K562 (cell line): ENCODE measurements at regions not wholly inside any gene's neighbourhood (a gene's known extent, or its start where the extent isn't known, plus 50 kb on each side); places are given as distances from the start of the nearest gene placed in this dataset.

Source experiments
- ATAC-seq: fragments of 200-7000 bp; cut with Tn5 transposase; 3 replicates; pipeline ENCODE4 v1.9.1; 2020; ENCODE audit warnings: moderate library complexity
- BruUV-seq: library from RNA; stranded (reverse); fragments of 400-500 nt; replicated peaks from 2 replicates; lab custom pipeline; 2021; lab: Mats Ljungman, UMichigan
- CTCF ChIA-PET: fragments of 300-600 bp; formaldehyde crosslinking; extraction: SDS; loops from one replicate; lab custom pipeline; 2021; ENCODE audit warnings: low intra/inter-chr PET ratio; lab: Yijun Ruan, JAX
- POLR2A ChIA-PET: fragments of 300-600, 350-650 bp; sonication (Branson Sonifier 250); formaldehyde crosslinking; extraction: SDS; loops from one replicate; lab custom pipeline; 2021; ENCODE audit warnings: antibody characterized with exemption, inconsistent platforms; lab: Yijun Ruan, JAX
- DNase-seq, 4 experiments: peaks; one replicate each; pipeline versions ENCODE4 v3.0.0 to v3.0.0-alpha.2; 2011 to 2018; ENCODE audit warnings: low spot score in 3 of 4, mixed read lengths in 3 of 4; ENCODE audit errors: extremely low read depth in 1 of 4
- FAIRE-seq: peaks from 2 replicates; lab custom pipeline; 2011; peaks lifted over from hg19 to GRCh38; lab: Jason Lieb, UNC
- H2AFZ ChIP-seq: 2 replicates; pipeline ENCODE4 v1.6.0; 2011; ENCODE audit warnings: low read depth, low read length, control low read depth, inconsistent platforms
- H3K27ac ChIP-seq: fragments of 200-600 bp; 3 replicates; pipeline ENCODE4 v1.8.0; 2011; ENCODE audit warnings: low read depth, mild to moderate bottlenecking, control low read depth, inconsistent platforms, low read length, moderate library complexity, mixed read lengths; ENCODE audit errors: extremely low read depth
- H3K27me3 ChIP-seq, 2 experiments: fragments of 300-600 bp in 1 of 2; 2 replicates in 1 of 2; 3 replicates in 1 of 2; pipeline versions ENCODE4 v1.6.0 to v1.8.0; 2011; ENCODE audit warnings: inconsistent platforms in 2 of 2, low read length in 2 of 2, mild to moderate bottlenecking in 1 of 2, mixed read lengths in 1 of 2, moderate library complexity in 1 of 2; ENCODE audit not compliant: control insufficient read depth in 2 of 2, insufficient read depth in 2 of 2
- H3K36me3 ChIP-seq: fragments of 300-600 bp; 3 replicates; pipeline ENCODE4 v1.8.0; 2011; ENCODE audit warnings: mild to moderate bottlenecking, low read length, inconsistent platforms; ENCODE audit not compliant: control insufficient read depth, insufficient read depth
- H3K4me1 ChIP-seq, 2 experiments: fragments of 200-600 bp in 1 of 2; replicated peaks in 1 of 2; 2 replicates in 1 of 2; 3 replicates in 1 of 2; pipeline versions ENCODE4 v1.5.1 to v1.8.0; 2011; ENCODE audit warnings: inconsistent platforms in 2 of 2, low read length in 2 of 2, mild to moderate bottlenecking in 1 of 2, mixed read lengths in 1 of 2, moderate library complexity in 1 of 2; ENCODE audit not compliant: control insufficient read depth in 2 of 2, insufficient read depth in 2 of 2
- H3K4me2 ChIP-seq: 2 replicates; pipeline ENCODE4 v1.6.1; 2011; ENCODE audit warnings: low read length, control low read depth, inconsistent platforms, mixed read lengths; ENCODE audit not compliant: insufficient read depth
- H3K4me3 ChIP-seq: fragments of 200-600 bp; sonication (generic), shearing (Covaris generic); 2 replicates; pipeline ENCODE4 v1.5.1; 2016; ENCODE audit warnings: control low read depth, inconsistent platforms
- H3K79me2 ChIP-seq: fragments of 200-600 bp; 3 replicates; pipeline ENCODE4 v1.8.0; 2011; ENCODE audit warnings: low read length, inconsistent platforms; ENCODE audit not compliant: control insufficient read depth, insufficient read depth
- H3K9ac ChIP-seq, 2 experiments: 2 replicates each; pipeline versions ENCODE4 v1.6.0 to v1.6.1; 2011; ENCODE audit warnings: low read depth in 2 of 2, low read length in 2 of 2, control low read depth in 1 of 2, inconsistent platforms in 1 of 2, mild to moderate bottlenecking in 1 of 2, mixed read lengths in 1 of 2; ENCODE audit not compliant: insufficient read depth in 1 of 2
- H3K9me1 ChIP-seq: one replicate; pipeline ENCODE4 v1.6.0; 2011; ENCODE audit warnings: inconsistent platforms, mild to moderate bottlenecking, low read length, moderate library complexity; ENCODE audit not compliant: control insufficient read depth, insufficient read depth
- H3K9me3 ChIP-seq: replicated peaks from 2 replicates; pipeline ENCODE4 v1.5.1; 2011; ENCODE audit warnings: low read depth, low read length, inconsistent platforms; ENCODE audit not compliant: control insufficient read depth, insufficient read depth
- H4K20me1 ChIP-seq: replicated peaks from 2 replicates; pipeline ENCODE4 v1.6.1; 2011; ENCODE audit warnings: low read length, inconsistent platforms, mixed read lengths; ENCODE audit not compliant: control insufficient read depth, insufficient read depth
- CCAR2 ChIP-seq: fragments of 200-400 bp; formaldehyde crosslinking; IDR thresholded peaks from 2 replicates; pipeline ENCODE4 v1.6.1; 2017; ENCODE audit warnings: mild to moderate bottlenecking, low read depth, low read length
- DDX20 ChIP-seq: fragments of 450-650 bp; IDR thresholded peaks from 2 replicates; pipeline ENCODE4 v1.6.1; 2016; ENCODE audit warnings: missing genetic modification characterization, low read depth, mild to moderate bottlenecking, missing compliant biosample characterization, moderate library complexity
- GTF2F1 ChIP-seq: IDR thresholded peaks from 2 replicates; pipeline ENCODE4 v1.6.1; 2011; ENCODE audit warnings: low read depth, low read length, improper control_type of control experiment
- PCBP2 ChIP-seq: fragments of 200-400 bp; formaldehyde crosslinking; IDR thresholded peaks from 2 replicates; pipeline ENCODE4 v1.6.1; 2018; ENCODE audit warnings: low read length, low read depth, mild to moderate bottlenecking, moderate library complexity; ENCODE audit not compliant: poor library complexity, severe bottlenecking
- ZC3H11A ChIP-seq: IDR thresholded peaks from 2 replicates; pipeline ENCODE4 v1.6.1; 2012; ENCODE audit warnings: low read depth, low read length, improper control_type of control experiment
- WGBS: fragments of 100-300 bp; shearing (Covaris generic); methylation state at CpG from one replicate; pipeline ENCODE4 v1.1.6; 2016; ENCODE audit warnings: low coverage, mixed read lengths; ENCODE audit not compliant: insufficient coverage; ENCODE audit errors: missing lambda C conversion rate; 5-methylcytosine and 5-hydroxymethylcytosine counted together
- in situ Hi-C: fragments of 300-500 bp; cut with MboI; formaldehyde crosslinking; loops from 4 replicates; pipeline ENCODE4 v1.15.0; 2018; ENCODE audit warnings: inconsistent platforms, mixed read lengths
- intact Hi-C: fragments of 100-400 bp; cut with micrococcal nuclease; formaldehyde crosslinking; loops from 2 replicates; pipeline ENCODE4 v1.14.2; 2022
- TF ChIP-seq, protein P1 (sequence below): sonication (generic); formaldehyde crosslinking; IDR thresholded peaks from 2 replicates; pipeline ENCODE4 v1.8.1; 2022; ENCODE audit warnings: missing genetic modification reagents
- TF ChIP-seq, protein P2 (sequence below): fragments of 450-650 bp; formaldehyde crosslinking; IDR thresholded peaks from 2 replicates; pipeline ENCODE4 v1.4.0; 2020; ENCODE audit warnings: mild to moderate bottlenecking

DNA sequence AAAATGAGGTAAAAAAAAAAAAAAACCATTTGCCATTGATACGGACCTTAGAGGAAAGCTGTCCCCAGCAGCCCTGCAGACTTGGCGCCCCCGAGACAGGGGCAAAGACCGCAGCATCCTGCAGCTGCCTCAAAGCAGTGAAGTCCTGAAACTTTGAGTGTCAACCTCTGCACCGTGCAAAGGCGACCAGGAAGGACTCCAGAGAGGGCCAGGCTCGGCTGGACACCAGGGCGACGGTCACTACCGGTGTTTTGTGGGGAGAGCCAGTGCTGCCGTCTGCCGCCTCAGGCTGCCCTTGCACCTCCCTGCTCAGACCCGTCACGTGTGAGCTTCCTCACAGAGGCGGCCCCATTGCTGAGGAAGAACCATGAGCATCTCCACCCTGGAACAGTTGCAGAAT, 146.7 kb upstream of the SPACA7 start:
- no peak for FAIRE-seq
- Histone ChIP-seq H3K4me2 (no peak overlapping the region), H3K4me1 (no peaks in the 10 kb centered on the region), H3K9me1 (no peaks in the 10 kb centered on the region), H3K9ac (no peak overlapping the region), H3K27ac (no peak overlapping the region), H3K79me2 (no peaks in the 10 kb centered on the region), H2AFZ (no peak overlapping the region), H4K20me1 (no peaks in the 10 kb centered on the region), H3K36me3 (no peaks in the 10 kb centered on the region), H3K4me3 (no peak overlapping the region), H3K27me3 (peaks cover 2 to 43% of the 10 kb centered on the region in 2 experiments; a peak in 4 of 5 replicates), H3K9me3 (no peaks in the 10 kb centered on the region)
- in situ Hi-C loops: no loop called here
- BruUV-seq: no TSS peak
- intact Hi-C loops: no loop called here
- CTCF ChIA-PET: no interaction called here
- POLR2A ChIA-PET: interaction anchor here (0.6 to 1.2 kb wide), 2 partner anchors 16 to 45 kb away, joined by 4 read pairs; no protein-coding TSS in a partner anchor
- TF ChIP-seq, protein P1, sequence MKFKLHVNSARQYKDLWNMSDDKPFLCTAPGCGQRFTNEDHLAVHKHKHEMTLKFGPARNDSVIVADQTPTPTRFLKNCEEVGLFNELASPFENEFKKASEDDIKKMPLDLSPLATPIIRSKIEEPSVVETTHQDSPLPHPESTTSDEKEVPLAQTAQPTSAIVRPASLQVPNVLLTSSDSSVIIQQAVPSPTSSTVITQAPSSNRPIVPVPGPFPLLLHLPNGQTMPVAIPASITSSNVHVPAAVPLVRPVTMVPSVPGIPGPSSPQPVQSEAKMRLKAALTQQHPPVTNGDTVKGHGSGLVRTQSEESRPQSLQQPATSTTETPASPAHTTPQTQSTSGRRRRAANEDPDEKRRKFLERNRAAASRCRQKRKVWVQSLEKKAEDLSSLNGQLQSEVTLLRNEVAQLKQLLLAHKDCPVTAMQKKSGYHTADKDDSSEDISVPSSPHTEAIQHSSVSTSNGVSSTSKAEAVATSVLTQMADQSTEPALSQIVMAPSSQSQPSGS (CRISPR knock-in tag): no peak
- TF ChIP-seq PCBP2: no peak
- no peak for TF ChIP-seq GTF2F1
- no peak for TF ChIP-seq DDX20 (tag)
- no peak for TF ChIP-seq ZC3H11A
- TF ChIP-seq CCAR2: no peak
- TF ChIP-seq, protein P2, sequence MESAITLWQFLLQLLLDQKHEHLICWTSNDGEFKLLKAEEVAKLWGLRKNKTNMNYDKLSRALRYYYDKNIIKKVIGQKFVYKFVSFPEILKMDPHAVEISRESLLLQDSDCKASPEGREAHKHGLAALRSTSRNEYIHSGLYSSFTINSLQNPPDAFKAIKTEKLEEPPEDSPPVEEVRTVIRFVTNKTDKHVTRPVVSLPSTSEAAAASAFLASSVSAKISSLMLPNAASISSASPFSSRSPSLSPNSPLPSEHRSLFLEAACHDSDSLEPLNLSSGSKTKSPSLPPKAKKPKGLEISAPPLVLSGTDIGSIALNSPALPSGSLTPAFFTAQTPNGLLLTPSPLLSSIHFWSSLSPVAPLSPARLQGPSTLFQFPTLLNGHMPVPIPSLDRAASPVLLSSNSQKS (CRISPR knock-in tag): no peak
- DNase-seq: no peak
- 3% methylated on average over 10 of the region's 15 CpGs for WGBS
- ATAC-seq: peak; percentile 51; the same call in 2 of the 3 replicates
